AG08396 (cell line): ENCODE measurements at regions not wholly inside any gene's neighbourhood (a gene's known extent, or its start where the extent isn't known, plus 50 kb on each side); places are given as distances from the start of the nearest gene placed in this dataset.

Experiments used
- DNase-seq: peaks from one replicate; pipeline ENCODE4 v3.0.0; 2012; ENCODE audit warnings: low spot score, mixed read lengths

DNA sequence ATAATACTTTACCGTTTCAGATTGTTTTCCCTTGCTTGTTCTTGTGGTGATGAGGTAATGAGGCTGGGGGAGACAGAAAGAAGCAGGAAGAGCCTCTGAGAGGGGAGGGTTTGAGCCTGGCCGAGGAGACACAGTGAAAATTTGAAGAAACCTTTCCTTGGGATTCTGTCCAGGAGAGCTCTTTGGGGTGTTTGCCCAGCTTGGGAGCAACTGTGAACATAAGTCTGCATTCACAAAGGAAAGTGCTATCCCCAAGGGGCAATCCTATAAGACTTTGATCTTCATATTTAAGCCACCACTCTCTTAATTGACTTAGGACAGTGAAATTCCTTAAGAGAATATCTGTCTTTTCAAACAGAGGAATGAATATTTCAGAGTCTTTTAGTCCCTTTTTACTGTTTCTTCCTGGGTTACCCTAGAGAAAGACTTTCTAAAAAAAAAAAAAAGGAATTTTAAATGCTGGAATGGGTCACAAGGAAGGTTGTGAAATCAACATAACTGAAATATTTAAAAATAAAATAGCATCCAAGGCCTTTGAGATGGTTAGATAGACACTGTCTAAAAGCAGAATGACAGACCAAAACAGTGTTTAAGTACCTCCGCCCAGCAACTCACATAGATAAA, 52.5 kb upstream of the STAM2 start:
- no peak for DNase-seq

DNA sequence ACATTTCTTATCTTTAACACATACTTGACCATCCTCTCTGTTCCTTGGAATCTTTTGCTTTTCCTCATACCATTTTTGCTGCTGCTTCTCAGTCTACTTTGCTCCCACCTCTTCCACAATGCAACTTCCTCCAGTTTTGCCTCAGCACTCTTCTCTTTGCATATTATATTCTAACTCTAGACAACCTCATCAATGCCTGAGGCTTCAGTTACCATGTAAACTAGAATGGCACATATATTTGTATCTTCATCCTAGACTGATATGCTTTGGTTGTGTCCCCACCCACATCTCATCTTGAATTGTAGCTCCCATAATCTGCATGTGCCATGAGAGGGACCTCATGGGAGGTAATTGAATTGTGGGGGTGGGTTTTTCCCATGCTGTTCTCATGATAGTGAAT, 55.9 kb upstream of the STAM2 start:
- DNase-seq = no peak

GRCh38 chr2:152234277-152234676, 58.7 kb upstream of the STAM2 start:
- DNase-seq = no peak

DNA sequence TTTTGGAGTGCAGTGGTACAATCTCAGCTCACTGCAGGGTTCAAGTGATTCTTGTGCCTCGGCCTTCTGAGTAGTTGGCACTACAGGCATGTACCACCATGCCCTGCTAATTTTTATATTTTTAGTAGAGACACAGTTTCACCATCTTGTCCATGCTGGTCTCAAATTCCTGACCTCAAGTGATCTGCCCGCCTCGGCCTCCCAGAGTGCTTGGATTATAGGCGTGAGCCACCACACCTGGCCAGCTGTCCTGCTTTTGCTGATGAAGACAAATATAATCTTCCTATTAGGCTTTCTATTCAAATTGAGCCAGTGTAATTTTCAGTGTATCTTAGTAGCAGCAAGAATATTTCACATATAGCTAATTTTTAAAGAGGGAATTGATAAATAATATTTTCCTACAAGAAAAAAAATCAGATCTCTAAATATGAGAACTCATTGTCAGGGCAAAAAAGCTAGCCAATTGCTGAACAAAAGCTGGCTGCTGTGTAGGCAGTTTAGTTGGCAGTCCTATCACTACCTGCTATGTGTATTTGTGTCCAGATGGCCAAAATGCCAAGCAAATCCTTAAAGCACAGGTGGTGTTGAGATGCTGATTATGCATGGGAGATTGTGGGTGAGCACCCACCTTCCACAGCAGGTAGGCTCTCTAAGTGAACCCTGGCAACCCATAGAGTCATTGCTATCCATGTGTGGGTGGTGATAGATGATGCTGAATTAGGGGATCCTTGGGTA, 60.8 kb upstream of the STAM2 start:
- DNase-seq = no peak

DNA sequence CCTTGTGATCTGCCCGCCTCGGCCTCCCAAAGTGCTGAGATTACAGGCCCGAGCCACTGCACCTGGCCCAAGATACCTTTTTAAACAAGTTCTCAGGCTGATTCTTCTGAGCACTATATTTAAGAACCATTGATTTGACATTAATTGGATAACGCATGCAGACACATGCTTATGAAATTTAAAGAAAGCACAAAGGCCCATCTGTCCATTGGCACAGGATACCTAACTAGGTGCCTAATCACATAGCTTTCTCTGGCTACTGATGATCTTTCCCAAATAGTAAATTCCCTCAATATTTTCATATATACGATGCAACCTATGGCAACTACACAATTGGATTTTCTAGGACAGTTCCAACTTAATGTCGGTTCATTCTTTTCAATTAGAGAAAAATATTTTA, 62.5 kb upstream of the STAM2 start:
- DNase-seq = no peak

GRCh38 chr2:152240559-152241231, 65.1 kb upstream of the STAM2 start:
- no peak for DNase-seq

- no peak for DNase-seq
Observed at GRCh38 chr2:152241948-152242729, 66.6 kb upstream of the STAM2 start.

DNA sequence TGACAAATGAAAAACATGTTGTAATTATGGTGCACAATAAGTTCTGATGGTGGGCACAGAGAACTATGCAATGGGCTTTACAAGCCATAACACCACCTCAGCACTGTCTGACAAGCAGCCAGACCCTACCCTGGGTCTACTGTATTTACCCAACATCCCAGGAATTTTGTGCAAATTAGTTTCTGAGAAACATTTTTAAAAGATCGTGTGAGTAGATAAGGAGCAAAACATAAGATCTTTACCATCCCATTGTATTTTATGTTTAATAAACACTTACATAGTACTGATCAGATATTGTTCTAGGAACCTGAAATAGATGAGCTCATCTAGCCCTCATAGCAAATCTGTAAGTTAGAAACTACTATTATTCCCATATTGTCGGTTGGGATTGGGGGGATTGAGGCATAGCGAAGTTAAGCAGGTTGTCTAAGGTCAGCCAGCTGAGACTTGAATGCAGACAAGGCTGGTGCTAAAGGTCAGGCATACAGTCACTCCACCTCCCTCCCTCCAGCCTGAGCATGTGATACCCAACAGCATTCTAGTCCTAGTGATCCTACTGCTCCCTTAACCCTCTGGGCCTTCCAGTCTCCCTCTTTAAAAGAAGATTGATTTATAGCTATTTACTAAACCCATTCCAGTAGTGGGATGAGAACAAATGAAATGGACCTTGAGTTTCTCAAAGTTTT, 67.4 kb upstream of the STAM2 start:
- DNase-seq = no peak

- no peak for DNase-seq
Observed at GRCh38 chr2:152243761-152244640, 68.4 kb upstream of the STAM2 start.

- DNase-seq = no peak
Observed at GRCh38 chr2:152245653-152246052, 70.1 kb upstream of the STAM2 start.

DNA sequence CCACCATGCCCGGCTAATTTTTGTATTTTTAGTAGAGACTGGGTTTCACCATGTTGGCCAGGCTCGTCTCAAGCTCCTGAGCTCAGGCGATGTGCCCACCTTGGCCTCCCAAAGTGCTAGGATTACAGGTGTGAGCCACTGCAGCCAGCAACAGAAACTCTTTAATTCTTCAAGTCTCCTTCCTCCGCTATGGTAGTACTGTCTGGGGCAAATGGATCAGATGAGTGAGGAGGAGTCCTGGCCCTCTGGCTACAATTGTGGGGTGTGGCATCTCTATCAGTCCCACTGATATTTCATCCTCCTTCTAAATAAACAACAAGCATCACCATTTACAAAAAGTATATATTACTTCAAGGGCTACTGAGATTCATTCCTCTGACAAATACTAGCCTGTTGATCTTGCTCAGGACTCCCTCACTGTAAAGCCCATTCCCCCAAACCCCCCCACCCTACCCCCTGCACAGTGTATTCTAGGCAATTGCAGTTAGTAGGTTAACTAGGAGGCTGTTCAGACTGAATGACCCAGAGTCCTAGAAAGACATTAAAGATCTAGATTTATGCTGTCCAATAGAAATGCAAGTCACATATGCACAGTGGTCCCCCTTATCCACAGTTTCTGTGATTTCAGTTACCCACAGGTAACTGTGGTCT, 71.2 kb upstream of the STAM2 start:
- DNase-seq = no peak

GRCh38 chr2:152247337-152247695, 71.8 kb upstream of the STAM2 start:
- peak; percentile 28 for DNase-seq

DNA sequence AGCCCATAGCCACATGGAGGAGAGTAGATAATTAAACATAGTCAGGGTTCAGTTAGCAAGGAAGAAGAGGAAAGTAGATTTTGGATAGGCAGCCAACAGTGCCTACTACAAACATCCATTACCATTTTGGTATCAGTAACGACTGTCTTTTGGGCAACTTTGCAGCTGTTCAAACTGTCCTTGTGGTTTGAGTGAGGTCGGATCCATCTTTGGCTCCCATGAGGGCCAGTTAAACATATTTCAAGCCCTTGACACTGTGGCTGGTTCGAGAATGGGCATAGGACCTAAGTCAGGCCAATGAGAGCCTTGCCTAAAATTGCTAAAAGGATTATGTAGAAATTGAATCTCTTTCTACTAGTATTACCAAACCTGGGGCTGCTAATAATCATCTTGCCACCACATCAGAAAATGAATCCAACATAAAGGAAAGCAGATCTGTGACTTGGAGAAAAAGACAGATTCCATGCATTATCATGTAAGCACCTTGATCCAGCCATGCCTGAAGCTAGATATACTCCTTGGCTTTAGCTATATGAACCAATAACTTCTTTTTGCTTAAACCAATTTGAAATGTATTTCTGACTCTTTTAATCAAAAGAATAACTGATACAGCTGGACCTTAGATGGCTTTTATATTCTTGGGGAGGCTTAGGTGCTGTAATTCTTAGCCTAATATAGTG, 75.0 kb upstream of the STAM2 start:
- DNase-seq = no peak

DNA sequence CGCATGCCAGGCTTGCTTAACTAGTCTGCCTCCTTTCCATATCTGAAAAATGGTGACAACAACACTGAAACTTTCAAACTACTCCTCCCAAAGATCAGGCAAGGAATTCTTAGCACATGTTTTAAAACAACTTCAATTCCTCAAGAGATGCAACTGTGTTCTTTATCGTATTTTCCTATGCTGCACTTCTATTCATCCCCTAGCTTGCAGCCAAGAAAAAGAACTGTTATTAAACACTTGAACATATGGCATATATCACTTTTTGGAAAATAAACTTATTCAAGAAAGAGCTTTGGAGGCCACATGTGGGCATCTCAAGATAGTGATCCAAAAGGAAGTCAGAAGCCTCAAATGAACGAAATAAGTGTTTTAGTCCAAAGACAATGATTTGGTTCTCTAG, 75.6 kb upstream of the STAM2 start:
- no peak for DNase-seq

- DNase-seq = no peak
Observed at GRCh38 chr2:152251811-152252210, 76.2 kb upstream of the STAM2 start.

DNA sequence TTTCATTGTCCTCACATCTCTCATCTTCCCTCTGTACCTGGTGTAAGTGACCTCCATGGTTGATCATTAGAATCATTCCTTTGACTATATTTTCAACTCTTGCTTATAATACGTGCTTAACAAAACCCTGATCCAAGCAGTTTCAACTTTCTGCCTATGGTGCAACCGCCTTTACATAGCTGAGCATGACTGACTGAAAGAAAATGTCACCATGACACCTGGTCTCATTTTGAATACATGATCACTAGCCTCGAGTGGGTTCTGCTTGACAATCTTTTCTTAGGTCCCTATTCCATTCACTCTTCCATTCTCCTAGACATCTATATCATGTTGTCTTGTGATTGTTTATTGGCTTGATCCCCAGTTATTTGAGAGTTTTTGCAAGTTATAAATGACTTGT, 78.9 kb upstream of the STAM2 start:
- no peak for DNase-seq

DNA sequence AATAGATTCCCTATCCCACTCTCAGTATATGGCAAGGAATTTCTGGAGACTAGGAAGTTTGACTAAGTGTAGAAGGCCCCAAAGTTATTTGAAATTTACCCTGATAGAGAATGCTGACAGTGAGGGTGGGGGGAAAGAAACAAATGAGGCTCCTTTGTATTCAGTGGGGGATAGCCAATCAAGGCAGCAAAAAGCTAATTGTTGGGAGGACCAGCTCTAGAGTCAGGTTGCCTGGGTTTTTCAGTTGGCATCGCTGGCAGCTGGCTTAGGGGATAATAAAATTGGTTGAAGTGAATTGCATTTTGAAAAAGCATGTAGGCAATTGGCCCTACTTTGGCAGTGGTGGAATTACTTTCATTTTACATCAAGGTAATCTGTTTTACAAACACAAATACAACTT, 79.4 kb upstream of the STAM2 start:
- no peak for DNase-seq

- DNase-seq = no peak
Observed at GRCh38 chr2:152255918-152256317, 79.1 kb upstream of the FMNL2 start.

- no peak for DNase-seq
Observed at GRCh38 chr2:152260939-152261338, 74.0 kb upstream of the FMNL2 start.

GRCh38 chr2:152263911-152264310, 71.1 kb upstream of the FMNL2 start:
- no peak for DNase-seq
